Loucy (cell line): ENCODE measurements at regions not wholly inside any gene's neighbourhood (a gene's known extent, or its start where the extent isn't known, plus 50 kb on each side); places are given as distances from the start of the nearest gene placed in this dataset.

Experiments
- H2AFZ ChIP-seq: fragments of 200-600 bp; sonication (generic); 2 replicates; pipeline ENCODE4 v1.6.0; 2016; ENCODE audit warnings: antibody characterized with exemption, mild to moderate bottlenecking, low read length, moderate library complexity
- H3F3A ChIP-seq: fragments of 200-600 bp; 2 replicates; pipeline ENCODE4 v1.6.0; 2016; ENCODE audit warnings: antibody characterized with exemption, low read depth, mild to moderate bottlenecking
- H3K27me3 ChIP-seq: fragments of 200-600 bp; sonication (generic); 2 replicates; pipeline ENCODE4 v1.6.1; 2014; ENCODE audit warnings: low read length, mild to moderate bottlenecking; ENCODE audit not compliant: insufficient read depth, poor library complexity, severe bottlenecking
- H3K36me3 ChIP-seq: fragments of 200-600 bp; sonication (generic); 2 replicates; pipeline ENCODE4 v1.6.1; 2016; ENCODE audit warnings: low read length; ENCODE audit not compliant: insufficient read depth
- H3K4me1 ChIP-seq: fragments of 200-600 bp; sonication (generic); 2 replicates; pipeline ENCODE4 v1.5.1; 2014; ENCODE audit warnings: low read length, mild to moderate bottlenecking; ENCODE audit not compliant: insufficient read depth, poor library complexity, severe bottlenecking
- H3K4me2 ChIP-seq: fragments of 200-600 bp; sonication (generic); 2 replicates; pipeline ENCODE4 v1.6.0; 2014; ENCODE audit warnings: antibody characterized with exemption, low read length, low read depth, mild to moderate bottlenecking; ENCODE audit not compliant: poor library complexity, severe bottlenecking
- H3K4me3 ChIP-seq: fragments of 200-600 bp; sonication (generic); 2 replicates; pipeline ENCODE4 v1.5.1; 2014; ENCODE audit warnings: low read length, mild to moderate bottlenecking, mixed read lengths; ENCODE audit not compliant: poor library complexity, severe bottlenecking
- H3K79me2 ChIP-seq: fragments of 200-600 bp; sonication (generic); 2 replicates; pipeline ENCODE4 v1.6.1; 2014; ENCODE audit warnings: low read length; ENCODE audit not compliant: insufficient read depth
- H3K9ac ChIP-seq: fragments of 200-600 bp; sonication (generic); 2 replicates; pipeline ENCODE4 v1.6.0; 2014; ENCODE audit warnings: mild to moderate bottlenecking, low read depth, low read length, moderate library complexity; ENCODE audit not compliant: poor library complexity, severe bottlenecking
- H3K9me2 ChIP-seq: fragments of 200-600 bp; sonication (generic); replicated peaks from 2 replicates; pipeline ENCODE4 v1.6.1; 2016; ENCODE audit warnings: low read depth, low read length, mixed read lengths
- H3K9me3 ChIP-seq: fragments of 200-600 bp; sonication (generic); 2 replicates; pipeline ENCODE4 v1.6.1; 2014; ENCODE audit warnings: mild to moderate bottlenecking, antibody characterized with exemption, low read length, low read depth; ENCODE audit not compliant: insufficient read depth
- H4K20me1 ChIP-seq: fragments of 200-600 bp; sonication (generic); 2 replicates; pipeline ENCODE4 v1.6.0; 2014; ENCODE audit warnings: antibody characterized with exemption, low read length, mild to moderate bottlenecking; ENCODE audit not compliant: insufficient read depth, poor library complexity, severe bottlenecking
- CTCF ChIP-seq: fragments of 200-600 bp; sonication (generic); conservative IDR thresholded peaks from 2 replicates; pipeline ENCODE4 v1.5.1; 2014; ENCODE audit warnings: mild to moderate bottlenecking, antibody characterized with exemption, low read length
- EZH2phosphoT487 ChIP-seq: fragments of 200-600 bp; IDR thresholded peaks from 2 replicates; pipeline ENCODE4 v1.6.1; 2018; ENCODE audit warnings: antibody characterized with exemption, mild to moderate bottlenecking, moderate library complexity, borderline replicate concordance

GRCh38 chr4:26050671-26051070 lies 136.7 kb downstream of the SMIM20 start:
- Histone ChIP-seq H3K79me2 (no peaks in the 10 kb centered on the region), H2AFZ (no peak overlapping the region), H3K9ac (no peak overlapping the region), H3K27me3 (no peaks in the 10 kb centered on the region), H3K36me3 (no peaks in the 10 kb centered on the region), H3K4me1 (no peaks in the 10 kb centered on the region), H3K9me2 (no peaks in the 10 kb centered on the region), H3K9me3 (no peaks in the 10 kb centered on the region), H4K20me1 (no peaks in the 10 kb centered on the region), H3F3A (no peaks in the 10 kb centered on the region), H3K4me3 (no peak overlapping the region), H3K4me2 (no peak overlapping the region)
- TF ChIP-seq EZH2phosphoT487 (no peak), CTCF (no peak)

GRCh38 chr4:26051240-26051639 lies 137.2 kb downstream of the SMIM20 start:
- Histone ChIP-seq H3K4me3 (no peak overlapping the region), H3K9ac (no peak overlapping the region), H3K9me3 (no peaks in the 10 kb centered on the region), H2AFZ (no peak overlapping the region), H3K36me3 (no peaks in the 10 kb centered on the region), H4K20me1 (no peaks in the 10 kb centered on the region), H3K4me1 (no peaks in the 10 kb centered on the region), H3K4me2 (no peak overlapping the region), H3K9me2 (no peaks in the 10 kb centered on the region), H3F3A (no peaks in the 10 kb centered on the region), H3K27me3 (no peaks in the 10 kb centered on the region), H3K79me2 (no peaks in the 10 kb centered on the region)
- TF ChIP-seq CTCF (no peak), EZH2phosphoT487 (no peak)

GRCh38 chr4:26052663-26053541 lies 138.9 kb downstream of the SMIM20 start:
- Histone ChIP-seq H4K20me1 (no peaks in the 10 kb centered on the region), H3K36me3 (no peaks in the 10 kb centered on the region), H3K4me3 (no peak overlapping the region), H3K79me2 (no peaks in the 10 kb centered on the region), H3K4me2 (no peak overlapping the region), H3F3A (no peaks in the 10 kb centered on the region), H3K9ac (no peak overlapping the region), H2AFZ (no peak overlapping the region), H3K27me3 (no peaks in the 10 kb centered on the region), H3K4me1 (no peaks in the 10 kb centered on the region), H3K9me2 (no peaks in the 10 kb centered on the region), H3K9me3 (no peaks in the 10 kb centered on the region)
- TF ChIP-seq CTCF (no peak), EZH2phosphoT487 (no peak)
